GM19324 (cell line): ENCODE measurements at regions not wholly inside any gene's neighbourhood (a gene's known extent, or its start where the extent isn't known, plus 50 kb on each side); places are given as distances from the start of the nearest gene placed in this dataset.

Experiments
- ATAC-seq: cut with Tn5 transposase; IDR thresholded peaks from one replicate; pipeline ENCODE4 v1.9.1; 2021; ENCODE audit warnings: mild to moderate bottlenecking, moderate library complexity; ENCODE audit not compliant: unreplicated experiment, low FRiP score

DNA sequence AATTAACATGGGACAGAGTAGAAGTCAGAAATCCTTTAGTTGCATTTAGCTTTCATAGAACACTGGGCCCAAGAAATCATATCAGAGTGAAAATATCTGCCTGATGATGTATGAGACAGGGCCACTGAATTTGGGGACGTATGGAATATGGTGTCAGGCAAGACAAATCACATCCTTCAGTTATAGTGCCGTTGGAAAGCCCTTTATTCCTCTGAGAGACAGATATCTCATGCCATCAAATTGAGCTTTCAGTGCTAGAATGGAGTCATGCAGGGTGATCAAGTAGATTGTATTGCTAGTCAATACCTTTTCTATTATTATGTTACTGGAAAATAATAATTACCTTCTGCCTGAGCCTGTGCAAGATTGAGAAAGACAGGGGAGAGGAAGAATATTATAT, 398.2 kb upstream of the RARB start:
- no peak for ATAC-seq

DNA sequence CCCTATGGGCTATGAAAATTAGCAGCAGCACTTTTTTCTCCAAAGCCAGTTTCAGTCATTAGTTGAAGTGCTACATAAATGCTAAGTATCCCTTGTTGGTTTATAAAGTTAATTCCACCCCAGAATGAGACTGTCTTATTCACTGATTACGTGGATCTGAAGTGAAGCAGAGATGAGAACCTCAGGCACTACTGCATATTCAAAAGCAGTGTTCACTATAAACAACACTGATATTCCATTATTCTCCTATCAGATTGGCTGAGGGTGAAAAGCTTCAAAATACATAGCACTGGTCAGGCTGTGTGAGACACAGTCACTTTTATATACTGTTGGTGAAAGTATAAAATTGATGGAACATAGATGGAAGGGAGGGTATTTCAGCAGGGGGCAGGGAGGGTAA, 395.7 kb upstream of the RARB start:
- no peak for ATAC-seq

DNA sequence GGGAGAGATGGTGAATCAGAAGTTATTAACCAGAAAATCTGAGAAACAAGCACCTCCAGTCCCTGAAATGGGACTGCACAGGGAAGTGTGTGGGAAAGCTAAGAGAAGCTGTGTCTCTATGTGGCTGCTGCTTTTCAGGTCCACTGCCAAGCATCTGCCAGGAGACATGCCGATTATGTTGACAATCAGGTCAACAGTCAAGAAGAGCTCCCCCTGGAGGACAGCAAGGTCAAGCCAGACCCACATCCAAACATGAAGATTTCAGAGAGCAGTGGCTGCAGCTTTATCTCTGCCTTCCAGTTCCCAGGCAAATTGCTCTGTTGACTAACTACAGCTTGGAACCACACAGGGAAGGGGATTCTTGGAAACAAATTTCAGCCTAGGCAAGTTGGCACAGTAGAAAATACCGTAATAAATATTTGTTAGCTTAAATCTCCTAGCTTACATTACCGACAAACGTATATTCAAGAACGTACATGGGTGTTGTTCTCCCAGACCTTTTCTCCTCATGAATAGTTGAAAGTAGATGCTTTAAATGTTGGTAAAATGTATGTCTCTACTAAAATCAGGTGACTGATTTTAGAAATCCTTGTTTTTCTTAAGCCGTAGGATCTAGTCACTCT, 394.5 kb upstream of the RARB start:
- peak; percentile 50 for ATAC-seq

- no peak for ATAC-seq
Measured at GRCh38 chr3:25035526-25035925, 392.5 kb upstream of the RARB start.

DNA sequence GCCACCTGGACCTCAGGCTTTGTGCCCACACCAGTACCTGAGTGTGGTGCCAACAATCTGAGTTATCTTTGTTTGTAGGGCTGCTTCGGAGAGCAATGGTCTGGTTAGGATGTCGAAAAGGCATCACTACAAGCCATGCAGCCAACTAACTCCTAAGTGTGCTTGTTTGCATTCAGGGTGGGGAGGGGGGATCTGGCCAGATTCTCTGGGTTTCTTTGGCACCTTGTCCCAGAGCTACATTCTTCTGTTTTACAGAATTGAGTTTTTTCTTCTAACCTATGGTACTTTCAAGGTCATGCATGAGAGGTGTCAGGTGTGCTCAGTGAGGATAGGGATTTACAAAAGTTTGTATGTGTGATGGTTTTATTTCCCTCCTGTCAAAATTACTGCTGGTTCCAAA, 391.4 kb upstream of the RARB start:
- ATAC-seq = no peak

- ATAC-seq = no peak
Measured at GRCh38 chr3:25037049-25037547, 391.0 kb upstream of the RARB start.

DNA sequence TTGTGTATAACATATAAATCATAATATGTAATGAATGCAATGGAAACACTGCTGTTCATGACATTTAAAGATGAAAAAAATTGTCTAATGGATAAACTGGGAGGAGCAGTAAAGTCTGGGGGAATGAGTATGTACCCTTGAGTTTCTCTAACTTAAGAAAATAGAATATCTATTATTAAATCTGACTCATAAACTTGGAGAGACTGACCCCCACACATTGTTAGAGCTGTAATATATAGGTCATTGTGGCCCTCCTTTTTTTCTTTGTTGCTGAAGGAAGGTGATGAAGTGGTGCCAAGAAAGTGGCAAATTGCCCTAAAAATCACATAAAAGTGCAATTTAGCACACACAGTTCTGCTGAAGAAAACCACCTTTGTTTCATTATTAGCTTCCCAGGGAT, 389.8 kb upstream of the RARB start:
- ATAC-seq = no peak

- no peak for ATAC-seq
Measured at GRCh38 chr3:25038922-25039321, 389.1 kb upstream of the RARB start.

- ATAC-seq = no peak
Measured at GRCh38 chr3:25040748-25041147, 387.3 kb upstream of the RARB start.

- ATAC-seq = no peak
Measured at GRCh38 chr3:25041871-25042584, 386.0 kb upstream of the RARB start.

DNA sequence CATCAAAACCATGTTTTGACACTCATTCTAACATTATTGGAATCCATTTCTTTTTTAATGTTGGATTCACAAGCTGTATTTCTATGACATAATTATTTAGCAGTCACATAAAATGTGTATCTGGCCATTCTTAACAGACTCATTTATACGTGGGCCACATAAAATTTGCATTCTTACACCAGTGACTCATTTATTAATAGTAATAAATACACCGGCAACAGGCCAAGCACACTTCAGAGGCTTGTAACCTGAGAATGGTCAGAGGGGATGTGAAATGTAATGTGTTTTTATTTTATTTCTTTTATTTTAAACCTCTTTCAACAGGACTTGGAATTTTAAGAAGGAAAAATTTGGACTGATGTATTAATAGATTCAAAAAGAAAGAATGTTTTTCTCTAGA, 384.9 kb upstream of the RARB start:
- ATAC-seq = no peak

GRCh38 chr3:25043749-25044148, 384.3 kb upstream of the RARB start:
- no peak for ATAC-seq

GRCh38 chr3:25044762-25045710, 383.0 kb upstream of the RARB start:
- no peak for ATAC-seq

GRCh38 chr3:25046911-25047771, 380.9 kb upstream of the RARB start:
- ATAC-seq = no peak

DNA sequence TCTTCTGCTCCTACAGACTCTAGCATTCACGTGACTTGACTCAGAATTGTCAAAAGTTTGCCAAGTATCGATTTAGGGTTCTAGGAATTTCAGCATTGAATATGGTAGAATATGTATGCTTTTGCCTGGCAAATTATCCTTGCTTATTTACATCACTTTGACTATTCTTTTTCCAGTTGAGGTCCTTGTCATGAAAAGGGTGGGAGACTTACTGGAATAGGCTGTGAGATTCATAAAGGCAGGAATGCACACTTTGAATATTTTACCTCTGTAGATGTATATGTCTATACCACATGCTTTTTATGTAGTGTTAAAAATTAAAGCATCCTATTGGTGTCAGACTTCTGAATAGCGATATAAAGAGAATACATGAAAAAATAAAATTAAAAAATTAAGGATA, 378.8 kb upstream of the RARB start:
- ATAC-seq = no peak

GRCh38 chr3:25053360-25053759, 374.7 kb upstream of the RARB start:
- ATAC-seq = no peak

- ATAC-seq = no peak
Measured at GRCh38 chr3:25056036-25056755, 371.9 kb upstream of the RARB start.

GRCh38 chr3:25056803-25057351, 371.2 kb upstream of the RARB start:
- no peak for ATAC-seq

DNA sequence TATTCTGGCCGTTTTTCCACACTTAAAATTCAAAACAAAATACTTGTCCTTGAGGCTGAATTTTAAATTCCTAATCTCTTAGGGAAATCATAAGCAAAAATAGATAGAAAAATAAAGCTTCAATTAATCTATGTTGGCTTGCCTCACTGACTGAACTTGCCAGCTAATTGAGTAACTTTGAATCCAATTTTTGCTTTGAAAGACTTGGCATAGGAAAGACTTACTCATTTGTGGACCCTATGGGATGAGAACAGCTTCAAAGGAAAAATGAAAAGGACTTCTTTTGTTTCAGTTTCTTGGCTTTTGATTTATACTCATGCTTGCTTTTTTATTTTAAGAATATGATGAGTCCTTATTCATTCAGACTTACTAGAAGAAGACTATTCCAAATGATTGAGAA, 370.7 kb upstream of the RARB start:
- ATAC-seq = no peak
